Endothelial cell of umbilical vein (primary cell): ENCODE measurements at regions not wholly inside any gene's neighbourhood (a gene's known extent, or its start where the extent isn't known, plus 50 kb on each side); places are given as distances from the start of the nearest gene placed in this dataset.

Experiments
- BruUV-seq: library from RNA; stranded (reverse); fragments of 400-500 nt; replicated peaks from 2 replicates; lab custom pipeline; 2021; lab: Mats Ljungman, UMichigan
- CTCF ChIA-PET: fragments of 300-600, 350-600 bp; sonication (Branson Sonifier 250); formaldehyde crosslinking; loops from one replicate; lab custom pipeline; 2021; ENCODE audit warnings: antibody characterized with exemption, inconsistent platforms; lab: Charles Lee
- POLR2A ChIA-PET: fragments of 300-600, 350-600 bp; sonication (Branson Sonifier 250); formaldehyde crosslinking; loops from one replicate; lab custom pipeline; 2021; ENCODE audit warnings: antibody characterized with exemption, inconsistent platforms; lab: Charles Lee
- DNase-seq: peaks from one replicate; pipeline ENCODE4 v3.0.0-alpha.2; 2011; ENCODE audit warnings: low read depth, low spot score
- FAIRE-seq: peaks from 2 replicates; lab custom pipeline; 2011; peaks lifted over from hg19 to GRCh38; lab: Jason Lieb, UNC
- H2AFZ ChIP-seq: 2 replicates; pipeline ENCODE4 v1.6.0; 2012; ENCODE audit warnings: low read depth, low read length, control low read depth, inconsistent platforms
- H3K27ac ChIP-seq: 2 replicates; pipeline ENCODE4 v1.5.1; 2011; ENCODE audit warnings: low read depth, mild to moderate bottlenecking, control low read depth, low read length, moderate library complexity; ENCODE audit not compliant: insufficient read depth
- H3K27me3 ChIP-seq, 2 experiments: 2 replicates each; pipeline versions ENCODE4 v1.6.0 to v1.6.1; 2011; ENCODE audit warnings: low read length in 2 of 2, mixed read lengths in 1 of 2; ENCODE audit not compliant: control insufficient read depth in 2 of 2, insufficient read depth in 2 of 2
- H3K36me3 ChIP-seq, 2 experiments: 2 replicates in 1 of 2; 3 replicates in 1 of 2; pipeline ENCODE4 v1.5.1; 2011; ENCODE audit warnings: low read length in 2 of 2, mild to moderate bottlenecking in 1 of 2, moderate library complexity in 1 of 2; ENCODE audit not compliant: control insufficient read depth in 2 of 2, insufficient read depth in 2 of 2; ENCODE audit errors: extremely low read depth in 1 of 2
- H3K4me1 ChIP-seq: 3 replicates; pipeline ENCODE4 v1.5.1; 2011; ENCODE audit warnings: mild to moderate bottlenecking, low read length; ENCODE audit not compliant: control insufficient read depth, insufficient read depth; ENCODE audit errors: extremely low read depth
- H3K4me2 ChIP-seq: 2 replicates; pipeline ENCODE4 v1.6.1; 2011; ENCODE audit warnings: low read length, control low read depth, mixed read lengths; ENCODE audit not compliant: insufficient read depth
- H3K4me3 ChIP-seq, 3 experiments: fragments of 200-600 bp in 1 of 3; sonication (generic), shearing (Covaris generic) in 1 of 3; replicated peaks in 1 of 3; 2 replicates each; pipeline ENCODE4 v1.5.1; 2011 to 2016; ENCODE audit warnings: control low read depth in 3 of 3, low read length in 3 of 3, mild to moderate bottlenecking in 2 of 3, inconsistent platforms in 1 of 3, low read depth in 1 of 3, moderate library complexity in 1 of 3; ENCODE audit not compliant: insufficient read depth in 1 of 3
- H3K79me2 ChIP-seq: 2 replicates; pipeline ENCODE4 v1.6.0; 2012; ENCODE audit warnings: low read length, inconsistent platforms; ENCODE audit not compliant: control insufficient read depth, insufficient read depth
- H3K9ac ChIP-seq: replicated peaks from 2 replicates; pipeline ENCODE3; 2011; ENCODE audit warnings: low read length, control low read depth; ENCODE audit not compliant: insufficient read depth; ENCODE audit errors: extremely low read depth
- H3K9me1 ChIP-seq: replicated peaks from 3 replicates; pipeline ENCODE4 v1.6.0; 2011; ENCODE audit warnings: mild to moderate bottlenecking, low read length; ENCODE audit not compliant: control insufficient read depth, insufficient read depth; ENCODE audit errors: extremely low read depth
- H3K9me3 ChIP-seq: replicated peaks from 2 replicates; pipeline ENCODE4 v1.5.1; 2012; ENCODE audit warnings: low read length, inconsistent platforms; ENCODE audit not compliant: control insufficient read depth, insufficient read depth
- H4K20me1 ChIP-seq: replicated peaks from 2 replicates; pipeline ENCODE3; 2011; ENCODE audit warnings: mild to moderate bottlenecking, low read length; ENCODE audit not compliant: control insufficient read depth, insufficient read depth; ENCODE audit errors: extremely low read depth
- CTCF ChIP-seq, 2 donors: IDR thresholded peaks; 1 replicate in 1 of 2; 2 replicates in 1 of 2; pipeline ENCODE4 v1.5.1; 2011; ENCODE audit warnings: low read length in 2 of 2, mild to moderate bottlenecking in 2 of 2, moderate library complexity in 2 of 2, control low read depth in 1 of 2, inconsistent platforms in 1 of 2, low read depth in 1 of 2; ENCODE audit not compliant: insufficient read depth in 1 of 2; ENCODE audit errors: extremely low read depth in 1 of 2
- EZH2 ChIP-seq: IDR thresholded peaks from 2 replicates; pipeline ENCODE4 v1.6.1; 2012; ENCODE audit warnings: borderline replicate concordance, low read depth, mild to moderate bottlenecking, moderate library complexity, low read length, inconsistent platforms; ENCODE audit not compliant: severe bottlenecking
- FOS ChIP-seq: IDR thresholded peaks from 2 replicates; pipeline ENCODE4 v1.6.1; 2011; ENCODE audit warnings: mild to moderate bottlenecking, low read length, moderate library complexity, borderline replicate concordance; ENCODE audit not compliant: insufficient read depth
- GATA2 ChIP-seq: IDR thresholded peaks from 2 replicates; pipeline ENCODE4 v1.7.0; 2011; ENCODE audit warnings: low read depth, mild to moderate bottlenecking, moderate library complexity, mixed read lengths, low read length; ENCODE audit not compliant: insufficient read length, insufficient read depth
- JUN ChIP-seq: IDR thresholded peaks from 2 replicates; pipeline ENCODE4 v1.6.1; 2011; ENCODE audit warnings: borderline replicate concordance, low read depth; ENCODE audit not compliant: insufficient read length, insufficient read depth
- POLR2A ChIP-seq: IDR thresholded peaks from 2 replicates; pipeline ENCODE4 v1.6.1; 2012; ENCODE audit warnings: low read depth, mild to moderate bottlenecking, control low read depth, low read length
- POLR2AphosphoS5 ChIP-seq: IDR thresholded peaks from 2 replicates; pipeline ENCODE4 v1.6.1; 2012; ENCODE audit warnings: low read depth, mild to moderate bottlenecking, control low read depth, low read length, moderate library complexity; ENCODE audit not compliant: insufficient read depth
- dilution Hi-C: fragments of 300-500 bp; cut with MboI; formaldehyde crosslinking; loops from one replicate; pipeline ENCODE4 v1.15.0; 2019; ENCODE audit warnings: low sequenced_read_pairs; ENCODE audit not compliant: extremely low pct_ligation_motif_present
- intact Hi-C: fragments of 100-400 bp; cut with micrococcal nuclease; formaldehyde crosslinking; loops from one replicate; pipeline ENCODE4 v1.10.0; 2022

- Histone ChIP-seq H3K4me1 (no peaks in the 10 kb centered on the region), H4K20me1 (no peaks in the 10 kb centered on the region), H3K36me3 (no peaks in the 10 kb centered on the region), H3K4me2 (no peak overlapping the region), H3K9me1 (no peaks in the 10 kb centered on the region), H3K27me3 (no peaks in the 10 kb centered on the region), H3K27ac (no peak overlapping the region), H3K79me2 (no peaks in the 10 kb centered on the region), H3K9ac (no peak overlapping the region), H3K4me3 (no peak overlapping the region), H3K9me3 (no peaks in the 10 kb centered on the region), H2AFZ (no peak overlapping the region)
- no peak for FAIRE-seq
- intact Hi-C loops (no loop called here), dilution Hi-C loops (no loop called here)
- CTCF ChIA-PET = interaction anchor here (1.0 to 2.2 kb wide), 2 partner anchors 342 to 347 kb away, joined by 3 to 9 read pairs; no protein-coding TSS in a partner anchor
- POLR2A ChIA-PET = no interaction called here
- no peak for TF ChIP-seq POLR2AphosphoS5
- peak in 1 of 2 donors; percentile 10 for TF ChIP-seq CTCF (IDR thresholded peaks at IDR 0.05; ENCODE audit: extremely low read depth in 1 of 2, insufficient read depth in 1 of 2, low read depth in 1 of 2, low read length in 2 of 2)
- DNase-seq = no peak
- no TSS peak for BruUV-seq
Observed at GRCh38 chr9:89945133-89945532, 340.3 kb downstream of the GADD45G start.

- no peaks in the 10 kb centered on the region for H3K9me3 ChIP-seq
- no peaks in the 10 kb centered on the region for H3K4me1 ChIP-seq
- H3K4me2 ChIP-seq = no peak overlapping the region
- no peaks in the 10 kb centered on the region for H3K27me3 ChIP-seq
- BruUV-seq = no TSS peak
- H2AFZ ChIP-seq = no peak overlapping the region
- H4K20me1 ChIP-seq = no peaks in the 10 kb centered on the region
- no peak for TF ChIP-seq JUN
- no peak for TF ChIP-seq EZH2
- no peak for TF ChIP-seq POLR2AphosphoS5
- no peak for TF ChIP-seq CTCF (IDR thresholded peaks at IDR 0.05; ENCODE audit: extremely low read depth in 1 of 2, insufficient read depth in 1 of 2, low read depth in 1 of 2, low read length in 2 of 2)
- TF ChIP-seq FOS = no peak
- no peak for TF ChIP-seq GATA2
- no peak for TF ChIP-seq POLR2A
- intact Hi-C loops = no loop called here
- dilution Hi-C loops = no loop called here
- H3K79me2 ChIP-seq = no peaks in the 10 kb centered on the region
- no peak overlapping the region for H3K9ac ChIP-seq
- no peak overlapping the region for H3K27ac ChIP-seq
- no peaks in the 10 kb centered on the region for H3K9me1 ChIP-seq
- no peak overlapping the region for H3K4me3 ChIP-seq
- no peak for DNase-seq
- no peaks in the 10 kb centered on the region for H3K36me3 ChIP-seq
- ChIA-PET CTCF (no interaction called here), POLR2A (no interaction called here)
- no peak for FAIRE-seq
Observed at GRCh38 chr9:89946741-89947140, 341.9 kb downstream of the GADD45G start.
